Panc1 (cell line): ENCODE measurements at regions not wholly inside any gene's neighbourhood (a gene's known extent, or its start where the extent isn't known, plus 50 kb on each side); places are given as distances from the start of the nearest gene placed in this dataset.

Experiments used
- CTCF ChIP-seq: fragments of 450-650 bp; IDR thresholded peaks from 2 replicates; pipeline ENCODE4 v1.5.1; 2017; ENCODE audit warnings: mild to moderate bottlenecking
- POLR2AphosphoS5 ChIP-seq: IDR thresholded peaks from 2 replicates; pipeline ENCODE4 v1.6.1; 2012; ENCODE audit warnings: mild to moderate bottlenecking, low read depth, low read length, moderate library complexity
- REST ChIP-seq, 2 experiments: IDR thresholded peaks; 2 replicates each; pipeline ENCODE4 v1.6.1; 2011 to 2012; ENCODE audit warnings: low read depth in 2 of 2, control low read depth in 1 of 2, low read length in 1 of 2, mild to moderate bottlenecking in 1 of 2, moderate library complexity in 1 of 2; ENCODE audit not compliant: insufficient read depth in 1 of 2
- SIN3A ChIP-seq: IDR thresholded peaks from 2 replicates; pipeline ENCODE4 v1.6.1; 2012; ENCODE audit warnings: low read depth, mild to moderate bottlenecking, low read length, moderate library complexity, borderline replicate concordance; ENCODE audit not compliant: insufficient read depth
- TCF7L2 ChIP-seq: IDR thresholded peaks from 2 replicates; pipeline ENCODE4 v1.6.1; 2011; ENCODE audit warnings: mild to moderate bottlenecking, low read depth, low read length, inconsistent platforms

GRCh38 chr9:78900500-78900899 lies 603.6 kb downstream of the PSAT1 start:
- no peak for TF ChIP-seq CTCF
- no peak for TF ChIP-seq POLR2AphosphoS5
- no peak for TF ChIP-seq TCF7L2
- TF ChIP-seq REST (IDR thresholded peaks at IDR 0.05; ENCODE audit: insufficient read depth in 1 of 2, low read depth in 2 of 2, low read length in 1 of 2): no peak
- no peak for TF ChIP-seq SIN3A
